GM12865 (cell line): ENCODE measurements at regions not wholly inside any gene's neighbourhood (a gene's known extent, or its start where the extent isn't known, plus 50 kb on each side); places are given as distances from the start of the nearest gene placed in this dataset.

Source experiments
- DNase-seq: peaks from one replicate; pipeline ENCODE4 v3.0.0; 2010; ENCODE audit warnings: low read depth
- H3K4me3 ChIP-seq: 2 replicates; pipeline ENCODE4 v1.5.1; 2011; ENCODE audit warnings: mild to moderate bottlenecking, low read depth, low read length, control low read depth
- TF ChIP-seq, protein P1 (sequence below): IDR thresholded peaks from 2 replicates; pipeline ENCODE4 v1.5.1; 2011; ENCODE audit warnings: low read length, control low read depth, low read depth, inconsistent platforms; ENCODE audit not compliant: insufficient read depth; ENCODE audit errors: missing control alignments

DNA sequence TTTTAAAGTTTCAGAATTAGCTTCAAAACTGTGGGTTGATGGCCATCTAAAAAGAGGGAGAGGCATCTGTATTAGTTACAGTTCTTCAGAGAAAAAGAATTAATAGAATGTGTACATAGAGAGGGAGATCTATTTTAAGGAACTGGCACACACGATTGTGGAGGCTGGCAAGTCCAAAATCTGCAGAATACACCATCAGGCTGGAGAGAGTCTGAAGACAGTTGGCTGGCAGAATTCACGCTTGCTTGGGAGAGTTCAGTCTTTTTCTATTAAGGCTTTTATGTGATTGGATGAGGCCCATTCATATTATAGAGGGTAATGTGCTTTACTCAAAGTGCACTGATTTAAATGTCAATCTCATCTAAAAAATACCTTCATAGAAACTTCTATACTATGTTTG is 135.1 kb upstream of the SORCS1 start:
- TF ChIP-seq, protein P1, sequence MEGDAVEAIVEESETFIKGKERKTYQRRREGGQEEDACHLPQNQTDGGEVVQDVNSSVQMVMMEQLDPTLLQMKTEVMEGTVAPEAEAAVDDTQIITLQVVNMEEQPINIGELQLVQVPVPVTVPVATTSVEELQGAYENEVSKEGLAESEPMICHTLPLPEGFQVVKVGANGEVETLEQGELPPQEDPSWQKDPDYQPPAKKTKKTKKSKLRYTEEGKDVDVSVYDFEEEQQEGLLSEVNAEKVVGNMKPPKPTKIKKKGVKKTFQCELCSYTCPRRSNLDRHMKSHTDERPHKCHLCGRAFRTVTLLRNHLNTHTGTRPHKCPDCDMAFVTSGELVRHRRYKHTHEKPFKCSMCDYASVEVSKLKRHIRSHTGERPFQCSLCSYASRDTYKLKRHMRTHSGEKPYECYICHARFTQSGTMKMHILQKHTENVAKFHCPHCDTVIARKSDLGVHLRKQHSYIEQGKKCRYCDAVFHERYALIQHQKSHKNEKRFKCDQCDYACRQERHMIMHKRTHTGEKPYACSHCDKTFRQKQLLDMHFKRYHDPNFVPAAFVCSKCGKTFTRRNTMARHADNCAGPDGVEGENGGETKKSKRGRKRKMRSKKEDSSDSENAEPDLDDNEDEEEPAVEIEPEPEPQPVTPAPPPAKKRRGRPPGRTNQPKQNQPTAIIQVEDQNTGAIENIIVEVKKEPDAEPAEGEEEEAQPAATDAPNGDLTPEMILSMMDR: no peak
- no peak overlapping the region for H3K4me3 ChIP-seq
- no peak for DNase-seq

- DNase-seq: no peak
- H3K4me3 ChIP-seq: no peak overlapping the region
- TF ChIP-seq, protein P1: no peak
These were observed 119.7 kb upstream of the SORCS1 start for GRCh38 chr10:107284187-107284586.

DNA sequence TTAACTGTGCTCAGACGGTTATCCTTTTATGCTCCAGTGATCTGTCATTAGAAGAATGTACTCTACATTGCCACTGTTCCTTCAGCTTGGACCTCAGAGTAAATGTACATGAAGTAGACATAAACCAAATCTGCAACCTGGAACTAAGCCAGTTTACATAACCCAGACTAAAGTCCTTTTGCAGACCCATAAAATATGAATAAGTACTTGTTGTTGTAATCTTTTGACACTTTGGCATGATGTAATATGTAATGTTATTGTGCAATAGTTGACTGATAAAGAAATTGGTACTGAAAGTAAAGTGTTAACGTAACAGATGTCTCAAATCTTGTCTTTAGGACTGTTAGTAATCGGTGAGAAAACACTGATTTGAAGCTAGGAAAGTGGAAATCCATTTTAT is 115.8 kb upstream of the SORCS1 start:
- H3K4me3 ChIP-seq: no peak overlapping the region
- TF ChIP-seq, protein P1: no peak
- DNase-seq: no peak

DNA sequence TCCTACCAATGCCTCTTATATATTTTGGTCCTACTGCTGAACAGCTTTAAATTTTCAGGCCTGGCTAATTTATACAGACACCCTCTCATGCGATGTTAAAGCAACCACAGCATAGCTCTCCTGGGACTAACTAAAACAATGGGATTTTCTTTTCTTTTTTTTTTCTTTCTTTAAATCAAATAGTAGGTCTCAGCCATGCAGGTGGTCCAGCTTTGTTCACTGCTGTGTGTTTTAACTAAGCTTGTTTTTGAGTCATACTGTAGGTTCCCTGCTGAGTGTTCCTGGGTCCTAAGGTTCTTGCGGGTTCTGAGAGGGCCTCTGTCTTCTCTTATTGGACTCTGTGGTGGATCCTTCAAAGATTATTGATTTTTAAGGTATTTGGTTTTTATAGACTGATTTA is 113.1 kb upstream of the SORCS1 start:
- no peak for DNase-seq
- TF ChIP-seq, protein P1: no peak
- H3K4me3 ChIP-seq: no peak overlapping the region

DNA sequence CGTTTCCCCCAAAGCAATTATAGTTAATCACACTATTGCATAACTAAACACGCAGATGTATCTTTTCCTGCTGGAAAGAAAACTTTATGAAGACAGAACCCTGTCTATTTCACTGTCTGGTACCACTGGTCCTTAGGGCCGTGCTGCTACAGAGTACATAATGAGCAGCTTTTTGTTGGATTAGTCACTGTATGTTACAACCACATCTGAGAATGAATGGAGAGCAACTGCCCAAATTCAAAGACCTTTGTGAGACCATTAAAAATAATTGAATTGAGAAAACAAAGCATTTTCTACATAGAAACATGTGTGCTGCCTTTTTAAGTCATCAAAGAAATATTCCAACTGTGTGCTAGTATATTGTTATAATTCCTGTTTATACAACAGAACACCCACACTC is 111.3 kb upstream of the SORCS1 start:
- TF ChIP-seq, protein P1: no peak
- DNase-seq: no peak
- H3K4me3 ChIP-seq: no peak overlapping the region

- TF ChIP-seq, protein P1: no peak
These were observed 105.1 kb upstream of the SORCS1 start for GRCh38 chr10:107269626-107270025.

DNA sequence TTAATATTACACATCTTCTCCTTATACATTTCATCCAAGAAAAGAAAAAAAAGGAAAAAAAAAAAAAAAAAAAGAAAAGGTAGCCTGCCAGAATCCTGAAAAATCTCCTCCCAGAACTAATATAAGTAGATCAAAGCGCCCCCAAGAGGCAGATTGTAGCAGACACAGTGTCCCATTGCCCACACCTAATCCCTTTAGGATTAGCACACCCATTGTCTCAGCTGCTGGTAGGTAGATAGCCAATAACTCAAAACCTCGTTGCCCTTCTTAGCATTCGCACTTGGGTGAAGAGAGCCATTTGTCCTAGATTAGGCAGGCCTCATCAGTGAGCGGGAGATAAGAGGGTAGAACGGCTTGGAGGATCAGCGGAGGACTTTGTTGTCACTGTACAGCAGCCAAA is 100.2 kb upstream of the SORCS1 start:
- TF ChIP-seq, protein P1: no peak
- DNase-seq: peak; percentile 3
- no peak overlapping the region for H3K4me3 ChIP-seq

More at GRCh38 chr10:107269626-107270025, 105.1 kb upstream of the SORCS1 start:
- no peak overlapping the region for H3K4me3 ChIP-seq
- DNase-seq: no peak
